Mucosa of stomach (tissue), 1 donor: ENCODE measurements at regions not wholly inside any gene's neighbourhood (a gene's known extent, or its start where the extent isn't known, plus 50 kb on each side); places are given as distances from the start of the nearest gene placed in this dataset.
"Not testable (repeated sequence)": the region's sequence is repeated elsewhere in the genome, so short reads cannot be mapped to it uniquely, and the experiment has no call there.

Source experiments
- H3K27me3 ChIP-seq: one replicate; pipeline ENCODE4 v1.7.0; 2013; ENCODE audit warnings: mild to moderate bottlenecking, low read length; ENCODE audit not compliant: control insufficient read depth, insufficient read depth
- H3K36me3 ChIP-seq: one replicate; pipeline ENCODE4 v1.7.0; 2013; ENCODE audit warnings: low read length; ENCODE audit not compliant: control insufficient read depth, insufficient read depth
- H3K4me1 ChIP-seq: one replicate; pipeline ENCODE4 v1.7.0; 2013; ENCODE audit warnings: mild to moderate bottlenecking, low read length; ENCODE audit not compliant: control insufficient read depth, insufficient read depth
- H3K4me3 ChIP-seq: one replicate; pipeline ENCODE4 v1.7.0; 2013; ENCODE audit warnings: low read length
- H3K9ac ChIP-seq: one replicate; pipeline ENCODE4 v1.7.0; 2013; ENCODE audit warnings: mild to moderate bottlenecking, low read length, moderate library complexity
- H3K9me3 ChIP-seq: one replicate; pipeline ENCODE4 v1.7.0; 2013; ENCODE audit warnings: mild to moderate bottlenecking, low read length, moderate library complexity; ENCODE audit not compliant: control insufficient read depth
- donor health status: Pancreatic carcinoma.

DNA sequence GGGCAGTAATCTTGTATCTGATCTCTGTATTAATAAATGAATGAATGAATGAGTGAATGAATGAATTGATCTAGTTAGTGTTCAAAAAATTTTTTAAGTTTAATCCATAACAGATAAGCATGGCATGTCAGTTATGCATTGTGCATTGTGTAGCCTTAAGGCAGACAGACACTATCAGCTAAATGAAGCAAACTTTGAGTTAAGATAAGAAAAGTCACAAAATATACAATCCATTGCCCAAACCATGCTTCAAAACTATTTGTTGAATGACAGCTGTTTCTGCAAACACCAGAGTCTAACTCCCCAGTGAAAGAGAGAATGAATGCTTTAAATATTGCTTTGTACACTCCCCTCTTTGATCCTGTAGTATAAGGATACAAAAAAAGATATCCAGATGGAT, 314.3 kb upstream of the ETAA1 start:
- H3K4me3 ChIP-seq: no peak overlapping the region
- no peaks in the 10 kb centered on the region for H3K9me3 ChIP-seq
- no peaks in the 10 kb centered on the region for H3K36me3 ChIP-seq
- no peaks in the 10 kb centered on the region for H3K27me3 ChIP-seq
- no peaks in the 10 kb centered on the region for H3K4me1 ChIP-seq
- H3K9ac ChIP-seq: no peak overlapping the region

DNA sequence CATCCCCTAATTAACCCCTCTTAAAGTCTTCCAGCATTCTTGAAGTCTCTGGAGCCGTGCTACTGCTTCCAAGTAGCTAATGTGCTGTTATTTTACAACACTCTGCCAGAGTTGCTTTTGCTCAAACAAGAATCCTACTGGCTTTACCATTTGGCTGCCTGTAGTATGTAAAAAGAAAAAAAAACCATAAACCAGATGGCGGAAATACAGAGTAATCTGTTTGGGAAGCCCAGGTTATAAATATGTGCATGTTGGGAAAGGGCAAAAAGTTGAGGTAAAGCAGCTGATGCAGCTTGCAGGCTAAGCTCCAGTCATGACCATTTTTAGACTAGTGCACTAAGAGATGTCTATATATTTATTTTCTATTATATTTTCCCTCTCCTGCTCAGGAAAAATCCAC, 313.2 kb upstream of the ETAA1 start:
- H3K27me3 ChIP-seq: no peaks in the 10 kb centered on the region
- no peak overlapping the region for H3K9ac ChIP-seq
- H3K4me3 ChIP-seq: no peak overlapping the region
- no peaks in the 10 kb centered on the region for H3K9me3 ChIP-seq
- no peaks in the 10 kb centered on the region for H3K36me3 ChIP-seq
- no peaks in the 10 kb centered on the region for H3K4me1 ChIP-seq

GRCh38 chr2:67085146-67085545, 312.0 kb upstream of the ETAA1 start:
- Histone ChIP-seq H3K9me3 (no peaks in the 10 kb centered on the region), H3K36me3 (no peaks in the 10 kb centered on the region), H3K27me3 (no peaks in the 10 kb centered on the region), H3K4me3 (no peak overlapping the region), H3K4me1 (no peaks in the 10 kb centered on the region), H3K9ac (no peak overlapping the region)

DNA sequence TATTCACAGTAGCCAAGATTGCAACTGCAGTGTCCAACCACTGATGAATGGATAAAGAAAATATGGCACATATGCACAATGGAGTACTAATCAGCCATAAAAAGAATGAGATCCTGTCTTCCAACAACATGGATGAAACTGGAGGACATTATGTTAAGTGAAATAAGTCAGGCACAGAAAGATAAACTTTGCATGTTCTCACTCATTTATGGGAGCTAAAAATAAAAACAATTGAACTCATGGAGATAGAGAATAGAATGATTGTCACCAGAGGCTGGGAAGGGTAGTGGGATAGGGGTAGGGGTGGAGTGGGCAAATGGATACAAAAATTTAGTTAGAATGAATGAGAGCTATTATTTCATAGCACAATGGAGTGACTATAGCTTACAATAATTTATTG, 305.5 kb upstream of the ETAA1 start:
- no peaks in the 10 kb centered on the region for H3K4me1 ChIP-seq
- H3K9me3 ChIP-seq: no peaks in the 10 kb centered on the region
- H3K9ac ChIP-seq: no peak overlapping the region
- no peaks in the 10 kb centered on the region for H3K27me3 ChIP-seq
- no peak overlapping the region for H3K4me3 ChIP-seq
- H3K36me3 ChIP-seq: no peaks in the 10 kb centered on the region

GRCh38 chr2:67095121-67095520, 302.0 kb upstream of the ETAA1 start:
- Histone ChIP-seq H3K4me3 (no peak overlapping the region), H3K4me1 (no peaks in the 10 kb centered on the region), H3K9me3 (no peaks in the 10 kb centered on the region), H3K36me3 (no peaks in the 10 kb centered on the region), H3K9ac (no peak overlapping the region), H3K27me3 (no peaks in the 10 kb centered on the region)

DNA sequence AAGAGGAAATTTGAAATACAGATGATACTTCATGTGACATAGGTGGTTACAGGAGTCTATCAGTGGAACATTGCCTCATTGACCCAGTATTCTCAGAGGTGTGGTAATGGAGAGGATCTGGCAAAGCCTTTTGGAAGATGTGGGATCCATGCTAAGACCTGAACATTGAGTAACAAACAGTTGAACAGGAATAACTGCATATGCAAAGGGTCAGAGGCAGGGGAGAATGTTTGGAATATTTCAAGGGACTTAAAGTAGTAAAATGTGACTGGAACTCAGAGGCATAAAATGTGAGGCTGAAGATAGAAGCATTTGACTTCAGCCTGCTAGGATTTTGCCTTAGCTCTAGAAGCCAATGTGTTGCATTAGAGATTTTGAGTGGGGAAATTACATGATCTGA, 300.2 kb upstream of the ETAA1 start:
- H3K9ac ChIP-seq: no peak overlapping the region
- no peaks in the 10 kb centered on the region for H3K4me1 ChIP-seq
- H3K9me3 ChIP-seq: no peaks in the 10 kb centered on the region
- H3K36me3 ChIP-seq: no peaks in the 10 kb centered on the region
- no peak overlapping the region for H3K4me3 ChIP-seq
- no peaks in the 10 kb centered on the region for H3K27me3 ChIP-seq

- H3K27me3 ChIP-seq: no peaks in the 10 kb centered on the region
- H3K9me3 ChIP-seq: peaks cover 5% of the 10 kb centered on the region
- H3K9ac ChIP-seq: no peak overlapping the region
- H3K36me3 ChIP-seq: no peaks in the 10 kb centered on the region
- no peak overlapping the region for H3K4me3 ChIP-seq
- no peaks in the 10 kb centered on the region for H3K4me1 ChIP-seq
Observed at GRCh38 chr2:67103157-67103556, 294.0 kb upstream of the ETAA1 start.

DNA sequence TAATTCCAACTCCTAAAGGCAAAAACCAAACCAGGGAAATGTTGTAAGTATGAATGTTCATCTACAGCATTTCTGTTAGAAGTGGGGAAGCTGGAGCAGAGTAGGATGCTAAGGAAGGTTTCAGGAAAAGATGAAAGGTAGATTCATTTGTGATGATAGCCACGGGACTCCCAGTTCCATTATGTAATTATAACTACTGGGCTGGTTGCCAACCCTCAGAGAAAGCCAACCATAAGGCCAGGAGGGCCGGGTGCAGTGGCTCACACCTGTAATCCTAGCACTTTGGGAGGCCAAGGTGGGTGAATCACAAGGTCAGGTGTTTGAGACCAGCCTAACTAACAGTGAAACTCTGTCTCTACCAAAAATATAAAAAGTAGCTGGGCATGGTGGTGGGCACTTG, 288.9 kb upstream of the ETAA1 start:
- Histone ChIP-seq H3K27me3 (no peaks in the 10 kb centered on the region), H3K4me1 (no peaks in the 10 kb centered on the region), H3K9me3 (peaks cover 5% of the 10 kb centered on the region), H3K36me3 (no peaks in the 10 kb centered on the region), H3K9ac (no peak overlapping the region), H3K4me3 (no peak overlapping the region)

GRCh38 chr2:67124531-67124930, 272.6 kb upstream of the ETAA1 start:
- H3K9ac ChIP-seq: no peak overlapping the region
- H3K4me3 ChIP-seq: no peak overlapping the region
- H3K27me3 ChIP-seq: no peaks in the 10 kb centered on the region
- no peaks in the 10 kb centered on the region for H3K9me3 ChIP-seq
- H3K4me1 ChIP-seq: no peaks in the 10 kb centered on the region
- no peaks in the 10 kb centered on the region for H3K36me3 ChIP-seq

DNA sequence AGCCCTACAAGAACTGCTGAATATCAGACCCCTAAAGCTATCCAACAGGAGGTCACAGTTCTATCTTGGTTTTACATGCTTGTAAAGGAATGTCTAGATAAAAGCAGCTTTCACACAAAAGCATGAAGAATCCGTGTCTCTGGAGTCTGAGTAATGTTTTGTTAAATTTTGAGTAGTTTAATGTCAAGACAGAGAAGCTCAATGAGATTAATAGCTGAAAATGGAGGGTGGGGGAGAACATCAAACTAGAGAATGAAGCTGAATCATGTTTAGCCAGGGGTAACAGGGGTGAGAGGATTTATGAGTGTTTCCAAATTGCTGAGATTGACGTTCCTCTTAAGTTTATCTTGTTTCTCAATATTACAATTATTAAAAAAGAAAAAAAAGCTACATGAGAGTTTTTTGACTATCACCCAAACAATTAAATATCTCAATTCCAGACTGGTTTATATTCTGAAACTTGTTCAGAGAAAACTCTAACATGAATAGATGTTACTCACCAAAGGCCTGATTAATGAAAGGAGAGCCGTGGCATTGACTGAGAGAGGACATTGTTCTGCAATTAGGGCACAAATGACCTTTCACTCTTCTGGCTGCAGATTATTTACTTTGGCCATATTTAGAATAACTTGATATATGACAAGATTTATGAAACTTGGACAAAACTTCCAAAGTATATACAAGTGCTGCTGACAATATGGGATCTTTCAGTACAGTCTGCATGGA, 266.4 kb upstream of the ETAA1 start:
- no peak overlapping the region for H3K9ac ChIP-seq
- no peaks in the 10 kb centered on the region for H3K9me3 ChIP-seq
- no peaks in the 10 kb centered on the region for H3K27me3 ChIP-seq
- H3K4me3 ChIP-seq: no peak overlapping the region
- H3K36me3 ChIP-seq: no peaks in the 10 kb centered on the region
- H3K4me1 ChIP-seq: no peaks in the 10 kb centered on the region

- Histone ChIP-seq H3K9me3 (no peaks in the 10 kb centered on the region), H3K36me3 (no peaks in the 10 kb centered on the region), H3K4me3 (no peak overlapping the region), H3K27me3 (no peaks in the 10 kb centered on the region), H3K4me1 (no peaks in the 10 kb centered on the region), H3K9ac (no peak overlapping the region)
Observed at GRCh38 chr2:67131257-67131609, 265.9 kb upstream of the ETAA1 start.

GRCh38 chr2:67132441-67132940, 264.6 kb upstream of the ETAA1 start:
- H3K4me3 ChIP-seq, H3K27me3 ChIP-seq, H3K9ac ChIP-seq, H3K36me3 ChIP-seq, H3K9me3 ChIP-seq, H3K4me1 ChIP-seq: not testable (repeated sequence)

GRCh38 chr2:67135208-67135607, 261.9 kb upstream of the ETAA1 start:
- H3K36me3 ChIP-seq: no peaks in the 10 kb centered on the region
- H3K9ac ChIP-seq: no peak overlapping the region
- no peaks in the 10 kb centered on the region for H3K27me3 ChIP-seq
- no peaks in the 10 kb centered on the region for H3K4me1 ChIP-seq
- no peak overlapping the region for H3K4me3 ChIP-seq
- no peaks in the 10 kb centered on the region for H3K9me3 ChIP-seq
